ENCODE measurements at regions not wholly inside any gene's neighbourhood (a gene's known extent, or its start where the extent isn't known, plus 50 kb on each side); places are given as distances from the start of the nearest gene placed in this dataset.
"Not testable (repeated sequence)": the region's sequence is repeated elsewhere in the genome, so short reads cannot be mapped to it uniquely, and the experiment has no call there.

DNA sequence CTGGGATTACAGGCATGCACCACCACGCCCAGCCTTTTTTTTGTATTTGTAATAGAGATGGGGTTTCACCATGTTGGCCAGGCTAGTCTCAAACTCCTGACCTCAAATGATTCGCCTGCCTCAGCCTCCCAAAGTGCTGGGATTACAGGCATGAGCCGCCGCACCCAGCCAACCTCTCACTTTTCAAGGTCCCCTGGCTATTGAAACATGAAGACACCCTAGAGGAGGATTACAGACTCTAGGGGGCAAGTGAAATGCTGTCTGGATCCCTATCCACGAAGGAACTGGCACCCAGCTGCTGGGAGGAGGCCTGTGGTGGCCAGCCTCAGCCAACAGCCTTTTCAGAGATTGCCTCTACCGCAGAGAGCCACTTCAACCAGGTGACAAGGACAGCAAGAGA lies 76.4 kb upstream of the UBE2E1 start:
- TF ChIP-seq, protein P1, sequence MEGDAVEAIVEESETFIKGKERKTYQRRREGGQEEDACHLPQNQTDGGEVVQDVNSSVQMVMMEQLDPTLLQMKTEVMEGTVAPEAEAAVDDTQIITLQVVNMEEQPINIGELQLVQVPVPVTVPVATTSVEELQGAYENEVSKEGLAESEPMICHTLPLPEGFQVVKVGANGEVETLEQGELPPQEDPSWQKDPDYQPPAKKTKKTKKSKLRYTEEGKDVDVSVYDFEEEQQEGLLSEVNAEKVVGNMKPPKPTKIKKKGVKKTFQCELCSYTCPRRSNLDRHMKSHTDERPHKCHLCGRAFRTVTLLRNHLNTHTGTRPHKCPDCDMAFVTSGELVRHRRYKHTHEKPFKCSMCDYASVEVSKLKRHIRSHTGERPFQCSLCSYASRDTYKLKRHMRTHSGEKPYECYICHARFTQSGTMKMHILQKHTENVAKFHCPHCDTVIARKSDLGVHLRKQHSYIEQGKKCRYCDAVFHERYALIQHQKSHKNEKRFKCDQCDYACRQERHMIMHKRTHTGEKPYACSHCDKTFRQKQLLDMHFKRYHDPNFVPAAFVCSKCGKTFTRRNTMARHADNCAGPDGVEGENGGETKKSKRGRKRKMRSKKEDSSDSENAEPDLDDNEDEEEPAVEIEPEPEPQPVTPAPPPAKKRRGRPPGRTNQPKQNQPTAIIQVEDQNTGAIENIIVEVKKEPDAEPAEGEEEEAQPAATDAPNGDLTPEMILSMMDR (IDR thresholded peaks at IDR 0.05; ENCODE audit: low read depth, low read length, missing input control): not testable (repeated sequence)
- TF ChIP-seq, protein P2, sequence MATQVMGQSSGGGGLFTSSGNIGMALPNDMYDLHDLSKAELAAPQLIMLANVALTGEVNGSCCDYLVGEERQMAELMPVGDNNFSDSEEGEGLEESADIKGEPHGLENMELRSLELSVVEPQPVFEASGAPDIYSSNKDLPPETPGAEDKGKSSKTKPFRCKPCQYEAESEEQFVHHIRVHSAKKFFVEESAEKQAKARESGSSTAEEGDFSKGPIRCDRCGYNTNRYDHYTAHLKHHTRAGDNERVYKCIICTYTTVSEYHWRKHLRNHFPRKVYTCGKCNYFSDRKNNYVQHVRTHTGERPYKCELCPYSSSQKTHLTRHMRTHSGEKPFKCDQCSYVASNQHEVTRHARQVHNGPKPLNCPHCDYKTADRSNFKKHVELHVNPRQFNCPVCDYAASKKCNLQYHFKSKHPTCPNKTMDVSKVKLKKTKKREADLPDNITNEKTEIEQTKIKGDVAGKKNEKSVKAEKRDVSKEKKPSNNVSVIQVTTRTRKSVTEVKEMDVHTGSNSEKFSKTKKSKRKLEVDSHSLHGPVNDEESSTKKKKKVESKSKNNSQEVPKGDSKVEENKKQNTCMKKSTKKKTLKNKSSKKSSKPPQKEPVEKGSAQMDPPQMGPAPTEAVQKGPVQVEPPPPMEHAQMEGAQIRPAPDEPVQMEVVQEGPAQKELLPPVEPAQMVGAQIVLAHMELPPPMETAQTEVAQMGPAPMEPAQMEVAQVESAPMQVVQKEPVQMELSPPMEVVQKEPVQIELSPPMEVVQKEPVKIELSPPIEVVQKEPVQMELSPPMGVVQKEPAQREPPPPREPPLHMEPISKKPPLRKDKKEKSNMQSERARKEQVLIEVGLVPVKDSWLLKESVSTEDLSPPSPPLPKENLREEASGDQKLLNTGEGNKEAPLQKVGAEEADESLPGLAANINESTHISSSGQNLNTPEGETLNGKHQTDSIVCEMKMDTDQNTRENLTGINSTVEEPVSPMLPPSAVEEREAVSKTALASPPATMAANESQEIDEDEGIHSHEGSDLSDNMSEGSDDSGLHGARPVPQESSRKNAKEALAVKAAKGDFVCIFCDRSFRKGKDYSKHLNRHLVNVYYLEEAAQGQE (IDR thresholded peaks at IDR 0.05): not testable (repeated sequence)
- TF ChIP-seq SP1 (IDR thresholded peaks at IDR 0.05): not testable (repeated sequence)

Data from liver (tissue), 3 donors.